HG03469 (cell line): ENCODE measurements at regions not wholly inside any gene's neighbourhood (a gene's known extent, or its start where the extent isn't known, plus 50 kb on each side); places are given as distances from the start of the nearest gene placed in this dataset.
"Not testable (repeated sequence)": the region's sequence is repeated elsewhere in the genome, so short reads cannot be mapped to it uniquely, and the experiment has no call there.

Experiments
- ATAC-seq: cut with Tn5 transposase; IDR thresholded peaks from one replicate; pipeline ENCODE4 v1.9.1; 2021; ENCODE audit warnings: mild to moderate bottlenecking, moderate library complexity, moderate number of reproducible peaks; ENCODE audit not compliant: unreplicated experiment

- ATAC-seq: no peak
Measured at GRCh38 chr1:193458628-193459027, 272.2 kb upstream of the B3GALT2 start.

GRCh38 chr1:193457676-193458075, 271.3 kb upstream of the B3GALT2 start:
- no peak for ATAC-seq

- no peak for ATAC-seq
Measured at GRCh38 chr1:193456811-193457280, 270.4 kb upstream of the B3GALT2 start.

GRCh38 chr1:193451606-193452005, 265.2 kb upstream of the B3GALT2 start:
- no peak for ATAC-seq

GRCh38 chr1:193451001-193451400, 264.6 kb upstream of the B3GALT2 start:
- ATAC-seq: no peak

- peak; percentile 93 for ATAC-seq
Measured at GRCh38 chr1:193448682-193449461, 262.5 kb upstream of the B3GALT2 start.

- ATAC-seq: no peak
Measured at GRCh38 chr1:193443886-193444285, 257.5 kb upstream of the B3GALT2 start.

- ATAC-seq: peak; percentile 86
Measured at GRCh38 chr1:193438771-193439170, 252.4 kb upstream of the B3GALT2 start.

GRCh38 chr1:193438312-193438711, 251.9 kb upstream of the B3GALT2 start:
- no peak for ATAC-seq

GRCh38 chr1:193437785-193438184, 251.4 kb upstream of the B3GALT2 start:
- peak; percentile 82 for ATAC-seq

GRCh38 chr1:193437333-193437732, 250.9 kb upstream of the B3GALT2 start:
- not testable (repeated sequence) for ATAC-seq

- ATAC-seq: no peak
Measured at GRCh38 chr1:193435781-193436180, 249.4 kb upstream of the B3GALT2 start.

- no peak for ATAC-seq
Measured at GRCh38 chr1:193434319-193434718, 247.9 kb upstream of the B3GALT2 start.

- ATAC-seq: no peak
Measured at GRCh38 chr1:193433599-193433998, 247.2 kb upstream of the B3GALT2 start.

- no peak for ATAC-seq
Measured at GRCh38 chr1:193432979-193433587, 246.7 kb upstream of the B3GALT2 start.

- no peak for ATAC-seq
Measured at GRCh38 chr1:193431265-193431977, 245.0 kb upstream of the B3GALT2 start.

GRCh38 chr1:193427524-193427923, 241.1 kb upstream of the B3GALT2 start:
- ATAC-seq: no peak

GRCh38 chr1:193426061-193426460, 239.6 kb upstream of the B3GALT2 start:
- no peak for ATAC-seq

- no peak for ATAC-seq
Measured at GRCh38 chr1:193421487-193421886, 235.1 kb upstream of the B3GALT2 start.

GRCh38 chr1:193419295-193419694, 232.9 kb upstream of the B3GALT2 start:
- no peak for ATAC-seq

- no peak for ATAC-seq
Measured at GRCh38 chr1:193418745-193419058, 232.3 kb upstream of the B3GALT2 start.
